CD4-positive, alpha-beta T cell treated with Interleukin-6 at 100 ng/mL for 8 hours (primary cell): ENCODE measurements at regions not wholly inside any gene's neighbourhood (a gene's known extent, or its start where the extent isn't known, plus 50 kb on each side); places are given as distances from the start of the nearest gene placed in this dataset.
"Not testable (repeated sequence)": the region's sequence is repeated elsewhere in the genome, so short reads cannot be mapped to it uniquely, and the experiment has no call there.

Source experiments
- DNase-seq: peaks from one replicate; pipeline ENCODE4 v3.0.0-alpha.2; 2020; ENCODE audit warnings: mixed read lengths, low spot score

DNA sequence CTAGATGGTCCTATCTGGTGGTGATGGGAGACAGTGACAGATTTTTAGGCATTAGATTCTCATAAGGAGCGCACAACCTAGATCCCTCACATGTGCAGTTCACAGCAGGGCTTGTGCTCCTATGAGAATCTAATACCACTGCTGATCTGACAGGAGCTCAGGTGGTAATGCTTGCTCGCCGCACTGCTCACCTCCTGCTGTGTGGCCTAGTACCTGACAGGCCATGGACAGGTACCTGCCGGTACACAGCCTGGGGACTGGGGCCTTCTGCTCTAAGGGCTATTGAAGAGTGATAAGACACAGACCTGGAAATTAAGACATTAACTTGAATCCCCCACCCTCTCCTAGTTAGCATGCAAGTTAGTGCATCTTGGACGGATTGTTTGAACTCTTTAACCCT is 64.4 kb downstream of the KLRB1 start:
- DNase-seq, result not testable (repeated sequence)

DNA sequence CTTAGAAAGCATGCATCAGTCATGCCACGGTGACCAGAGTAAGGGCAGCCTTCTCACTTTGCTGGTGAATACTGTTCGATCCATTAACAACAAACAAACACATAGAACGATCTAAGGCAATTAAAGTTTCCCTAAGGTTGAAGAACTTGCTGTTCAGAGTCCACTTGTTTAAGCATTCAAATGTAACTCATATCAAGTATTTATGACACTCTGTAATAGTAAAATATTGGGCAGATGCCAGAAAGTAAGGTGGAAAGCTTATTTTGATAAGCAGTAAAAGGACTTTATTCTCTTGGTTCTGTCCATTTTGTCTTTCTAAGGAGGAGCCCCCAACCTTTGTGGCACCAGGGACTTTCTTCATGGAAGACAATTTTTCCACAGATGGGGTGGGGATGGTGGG is 64.9 kb downstream of the KLRB1 start:
- not testable (repeated sequence) for DNase-seq

DNA sequence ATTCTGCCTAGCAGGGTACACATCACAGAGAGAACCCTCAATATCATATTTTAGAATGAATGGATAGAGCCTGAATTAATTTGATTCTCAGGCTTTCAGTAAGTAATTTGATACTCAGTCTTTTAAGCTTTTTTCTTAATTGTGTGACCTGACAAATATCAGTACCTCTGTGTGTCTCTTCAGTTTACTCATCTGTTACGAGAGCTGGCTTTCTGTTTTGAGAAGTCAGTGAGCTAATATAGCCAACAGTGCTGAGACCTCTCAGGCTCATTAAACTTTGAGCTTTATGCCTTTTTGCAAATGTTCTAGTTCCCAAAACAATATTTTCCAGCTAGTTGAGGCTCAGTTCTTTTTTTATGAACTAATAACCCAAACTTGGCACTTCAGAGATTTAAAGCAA is 91.8 kb downstream of the KLRB1 start:
- not testable (repeated sequence) for DNase-seq

DNA sequence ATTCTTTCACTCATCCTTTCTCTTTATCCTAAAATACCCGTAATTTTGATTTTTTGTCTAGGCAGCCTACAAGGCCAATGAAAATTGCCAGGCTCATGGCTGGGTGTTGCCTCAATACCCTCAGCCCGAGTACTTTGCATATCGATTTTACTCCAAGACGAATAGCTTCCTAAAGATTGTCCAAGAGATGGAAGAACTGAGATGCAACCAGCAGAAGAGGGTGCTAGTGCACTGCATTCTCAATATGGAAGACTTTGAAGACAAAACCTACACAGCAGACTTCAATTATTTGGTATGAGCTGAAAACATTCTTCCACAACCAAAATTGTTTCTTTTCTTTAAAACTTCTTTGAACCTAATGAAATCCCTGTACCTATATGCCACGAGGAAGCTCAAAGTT is 95.0 kb downstream of the KLRB1 start:
- DNase-seq, result not testable (repeated sequence)

DNA sequence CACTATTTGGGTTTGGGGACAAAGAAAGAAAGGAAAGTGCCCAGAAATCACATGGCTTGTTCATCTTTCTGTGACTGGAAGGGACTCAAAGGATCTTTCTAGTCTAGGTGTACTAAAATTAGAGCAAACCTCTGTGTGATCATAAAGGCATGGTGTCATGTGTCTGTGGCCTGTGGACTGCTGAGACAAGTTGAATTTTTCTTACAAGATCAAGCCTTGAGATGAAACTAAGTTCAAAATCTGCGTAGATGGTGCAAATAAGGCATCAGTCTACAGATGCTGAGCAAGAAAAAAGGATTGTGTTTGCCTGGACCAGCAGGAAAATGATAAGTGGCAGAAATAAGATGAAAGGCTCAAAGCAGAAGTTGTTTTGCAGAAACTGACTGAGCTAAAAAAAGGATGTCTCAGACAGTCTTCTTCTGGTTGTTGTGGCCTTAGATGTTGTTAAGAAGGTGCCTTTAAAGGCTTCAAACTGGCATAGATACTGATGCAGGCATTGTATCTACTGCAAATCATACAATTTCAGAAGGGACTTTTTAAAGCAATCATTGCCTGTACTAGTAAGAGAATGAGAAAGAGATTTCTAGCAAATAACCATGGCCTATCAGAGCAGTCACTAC is 97.2 kb downstream of the KLRB1 start:
- not testable (repeated sequence) for DNase-seq

DNA sequence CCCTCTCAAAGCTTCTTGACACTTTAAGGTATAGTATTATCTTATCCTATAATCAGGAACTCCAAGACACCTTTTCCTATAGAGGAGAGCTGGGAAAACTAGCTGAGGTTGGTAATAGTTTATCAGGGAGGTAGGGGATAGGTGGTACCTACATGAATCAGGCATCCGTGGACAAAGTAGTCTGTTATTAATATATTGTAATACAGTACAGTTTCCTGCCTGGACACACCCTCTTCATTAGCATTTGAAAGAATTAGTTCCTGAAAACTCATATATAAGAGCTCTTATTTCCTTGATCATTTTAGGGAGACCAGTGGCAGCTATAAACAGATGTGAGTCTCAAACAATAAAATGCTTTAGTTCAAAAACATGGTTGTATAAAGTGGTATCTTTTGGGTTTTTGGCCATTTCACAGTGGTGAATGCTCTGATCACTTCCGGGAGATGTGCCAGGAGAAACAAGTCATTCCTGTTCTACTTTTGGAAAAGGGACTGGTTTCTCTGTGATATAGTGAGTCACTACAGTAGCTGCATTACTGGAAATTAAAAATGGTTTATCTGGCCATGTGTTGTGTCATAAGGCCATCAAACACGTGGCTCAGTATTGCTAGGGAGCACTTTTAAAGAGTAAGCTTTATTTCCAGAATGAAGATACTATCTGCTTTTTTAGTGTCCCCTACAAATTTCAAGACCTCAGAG is 98.1 kb downstream of the KLRB1 start:
- DNase-seq, result no peak

DNA sequence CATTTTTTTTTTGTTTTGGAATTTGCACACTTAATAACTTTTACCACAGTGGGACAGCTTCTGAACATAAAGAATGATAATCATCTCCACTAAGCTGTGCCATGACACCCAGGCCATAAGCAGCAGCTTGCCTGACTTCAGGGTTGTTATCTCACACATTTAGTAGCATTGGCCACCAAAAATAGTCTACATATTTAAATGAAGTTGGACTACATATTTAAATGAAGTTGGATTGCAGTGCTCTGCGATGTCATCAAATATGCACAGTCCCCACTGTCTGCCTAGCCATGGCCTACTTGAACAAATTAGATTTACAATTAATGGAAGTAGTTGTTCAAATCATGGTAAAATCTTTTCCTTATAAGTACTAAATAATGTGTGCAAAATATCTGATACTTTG is 101.0 kb downstream of the KLRB1 start:
- no peak for DNase-seq

DNA sequence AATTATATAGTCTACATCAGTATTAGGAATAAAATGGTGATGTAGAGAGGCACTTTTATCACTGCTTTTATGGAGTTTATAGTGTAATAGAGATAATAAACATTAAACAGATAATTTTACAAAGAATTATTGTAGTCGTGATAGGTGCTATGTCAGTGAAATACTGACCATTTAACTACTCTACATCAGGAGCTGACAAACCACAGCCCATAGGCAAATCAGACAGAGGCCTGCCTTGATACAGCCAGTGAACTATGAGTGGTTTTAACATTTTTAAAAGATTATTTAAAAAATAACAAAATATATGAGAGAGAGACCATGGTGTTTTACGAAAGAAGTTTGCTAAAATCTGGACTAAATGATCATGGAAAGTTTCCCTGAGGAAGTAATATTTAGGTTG is 104.3 kb downstream of the KLRB1 start:
- not testable (repeated sequence) for DNase-seq

DNA sequence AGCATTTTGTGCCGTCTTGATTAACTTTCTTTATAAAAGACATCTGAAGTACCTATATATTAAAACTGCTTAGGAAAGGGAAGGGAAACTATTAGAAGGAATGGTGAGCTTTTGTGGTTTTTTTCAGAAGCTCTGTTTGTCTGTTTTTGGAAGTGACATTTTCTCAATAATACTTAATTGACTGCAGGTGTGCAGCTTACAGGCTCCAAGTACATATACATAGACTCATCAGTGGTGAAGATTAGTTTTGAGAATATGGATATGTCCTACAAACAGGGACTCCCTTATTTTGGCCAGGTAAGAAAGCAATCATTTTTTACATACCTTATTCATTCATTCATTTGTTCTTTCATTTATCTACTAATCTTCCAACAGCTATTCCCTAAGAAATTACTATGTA is 104.9 kb downstream of the KLRB1 start:
- not testable (repeated sequence) for DNase-seq

DNA sequence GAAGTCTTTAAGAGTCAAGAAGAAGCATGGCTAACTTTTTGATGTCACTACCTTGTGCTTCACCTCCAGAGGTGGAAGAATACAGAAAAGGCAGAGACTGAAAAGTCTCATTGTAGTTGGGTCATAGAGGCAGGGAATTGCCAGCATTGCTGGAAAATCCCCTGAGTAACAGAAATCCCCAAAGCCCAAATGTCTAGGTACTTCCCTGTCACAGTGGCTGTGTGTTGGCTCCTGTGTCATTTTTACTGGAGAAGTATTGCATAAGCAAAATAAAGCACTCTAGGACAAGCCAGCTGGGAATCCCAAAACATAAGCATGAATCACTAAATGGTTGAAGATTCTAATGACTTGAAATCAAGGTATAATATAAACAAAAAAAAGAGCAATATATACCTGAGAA is 114.4 kb downstream of the KLRB1 start:
- DNase-seq, result not testable (repeated sequence)

DNA sequence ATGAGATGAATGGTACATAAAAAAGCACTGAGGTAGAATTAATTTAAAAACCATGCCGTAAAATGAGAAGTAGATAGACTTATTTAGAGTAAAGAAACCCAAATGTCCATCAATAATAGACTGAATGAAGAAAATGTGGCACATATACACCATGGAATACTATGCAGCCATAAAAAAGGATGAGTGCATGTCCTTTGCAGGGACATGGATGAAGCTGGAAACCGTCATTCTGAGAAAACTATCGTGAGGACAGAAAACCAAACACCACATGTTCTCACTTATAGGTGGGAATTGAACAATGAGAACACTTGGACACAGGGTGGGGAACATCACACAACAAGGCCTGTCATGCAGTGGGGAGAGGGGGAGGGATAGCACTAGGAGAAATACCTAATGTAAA is 126.4 kb downstream of the KLRB1 start:
- DNase-seq, result not testable (repeated sequence)

DNA sequence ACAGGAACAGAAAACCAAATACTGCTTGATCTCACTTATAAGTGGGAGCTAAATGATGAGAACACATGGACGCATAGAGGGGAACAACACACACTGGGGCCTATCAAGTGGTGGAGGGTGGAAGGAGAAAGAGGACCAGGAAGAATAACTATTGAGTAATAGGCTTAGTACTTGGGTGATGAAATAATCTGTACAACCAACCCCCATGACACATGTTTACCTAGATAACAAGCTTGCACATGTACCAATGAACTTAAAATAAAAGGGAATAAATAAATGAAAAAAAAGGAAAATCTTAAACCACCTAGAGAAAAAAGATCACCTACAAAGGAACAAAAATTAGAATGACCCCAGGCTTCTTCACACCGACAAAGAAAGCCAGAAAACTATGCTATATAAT is 133.5 kb downstream of the KLRB1 start:
- not testable (repeated sequence) for DNase-seq

DNA sequence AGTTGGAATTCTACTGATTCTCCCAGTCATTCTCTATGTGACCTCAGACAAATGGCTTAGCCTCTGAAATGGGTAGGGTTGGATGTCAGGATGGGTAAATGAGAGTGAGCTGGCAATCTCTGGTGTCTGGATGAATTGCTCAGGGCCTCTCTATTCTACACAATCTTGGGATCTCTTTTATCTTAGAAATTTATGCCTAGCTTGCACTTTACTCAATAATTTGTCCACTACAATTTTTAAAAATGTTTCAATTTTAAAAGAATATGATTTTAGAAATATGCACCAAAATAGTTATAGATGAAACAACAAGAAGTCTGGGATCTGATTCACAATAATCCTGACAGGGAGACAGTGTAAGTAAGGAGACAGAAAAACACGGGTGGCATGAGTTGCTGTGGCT is 134.1 kb downstream of the KLRB1 start:
- DNase-seq, result not testable (repeated sequence)

DNA sequence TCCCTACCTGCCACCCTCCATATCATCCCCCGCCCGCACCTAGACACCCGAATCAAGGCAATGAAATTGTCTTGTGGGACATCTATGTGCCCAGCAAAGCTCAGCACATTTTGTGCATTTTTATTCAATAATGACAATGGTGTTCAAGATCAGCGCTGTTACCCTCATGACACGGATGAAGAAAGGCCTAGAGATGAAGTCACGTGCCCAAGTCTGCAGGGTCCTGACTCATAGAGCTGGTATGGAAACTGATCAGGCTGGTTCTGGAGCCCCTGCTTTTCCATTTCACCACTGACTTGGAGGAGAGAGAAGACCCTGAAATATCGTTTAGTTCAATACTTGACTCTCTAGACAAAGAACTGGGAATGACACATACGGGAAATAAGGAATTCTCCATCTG is 136.2 kb downstream of the KLRB1 start:
- not testable (repeated sequence) for DNase-seq

DNA sequence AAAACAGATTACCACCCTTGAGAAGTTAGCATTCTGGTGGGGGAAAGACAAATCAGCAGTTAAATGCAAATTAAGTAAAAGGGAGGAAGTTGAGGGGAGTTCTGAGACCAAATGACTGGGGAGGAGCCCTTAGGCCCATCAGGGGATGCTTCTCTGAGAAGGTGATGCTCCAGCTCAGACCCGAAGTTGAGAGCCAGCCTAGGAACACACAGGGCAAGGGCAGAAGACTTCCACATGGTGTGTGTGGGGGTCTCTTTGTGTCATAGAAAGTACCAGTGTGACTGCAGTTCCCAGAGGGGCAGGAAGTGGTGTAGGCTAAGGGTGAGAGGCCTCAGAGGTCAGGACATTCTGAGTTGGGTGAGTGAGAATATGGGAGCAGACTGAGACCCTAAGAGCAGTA is 137.3 kb downstream of the KLRB1 start:
- not testable (repeated sequence) for DNase-seq

DNA sequence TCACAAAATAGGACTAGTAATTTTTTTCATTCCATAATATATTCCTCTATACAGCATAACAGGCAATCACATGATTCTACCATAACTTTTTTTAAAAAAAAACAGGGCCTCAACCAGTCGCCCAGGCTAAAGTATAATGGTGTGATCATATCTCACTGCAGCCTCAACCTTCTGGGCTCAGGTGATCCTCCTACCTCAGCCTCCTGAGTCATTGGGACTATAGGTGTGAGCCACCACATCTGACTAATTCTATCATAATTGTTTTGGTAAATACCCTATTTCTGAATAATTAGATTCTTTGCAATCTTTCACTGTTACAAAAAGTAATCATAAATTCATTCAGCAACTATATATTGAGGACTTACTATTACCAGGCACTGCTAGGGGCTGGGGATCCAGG is 137.8 kb downstream of the KLRB1 start:
- not testable (repeated sequence) for DNase-seq

DNA sequence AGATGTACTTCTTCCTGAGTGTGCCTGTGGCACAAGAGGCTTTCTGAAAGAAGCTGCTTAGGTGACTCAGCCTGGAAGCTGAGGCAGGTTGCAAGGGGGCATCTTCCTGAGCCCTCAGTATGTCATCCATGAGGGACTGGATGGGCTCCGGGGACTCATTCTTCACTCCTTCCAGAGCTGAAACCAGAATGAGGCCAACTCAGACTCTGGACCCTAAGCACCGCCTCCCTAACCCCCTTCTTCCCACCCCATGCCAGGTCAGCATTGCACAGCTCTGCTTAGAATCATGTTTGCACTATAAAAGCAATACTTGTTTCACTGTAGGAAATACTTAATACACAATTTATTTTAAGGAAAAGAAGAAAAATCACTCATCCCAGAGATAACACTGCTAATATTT is 138.3 kb downstream of the KLRB1 start:
- DNase-seq, result not testable (repeated sequence)

DNA sequence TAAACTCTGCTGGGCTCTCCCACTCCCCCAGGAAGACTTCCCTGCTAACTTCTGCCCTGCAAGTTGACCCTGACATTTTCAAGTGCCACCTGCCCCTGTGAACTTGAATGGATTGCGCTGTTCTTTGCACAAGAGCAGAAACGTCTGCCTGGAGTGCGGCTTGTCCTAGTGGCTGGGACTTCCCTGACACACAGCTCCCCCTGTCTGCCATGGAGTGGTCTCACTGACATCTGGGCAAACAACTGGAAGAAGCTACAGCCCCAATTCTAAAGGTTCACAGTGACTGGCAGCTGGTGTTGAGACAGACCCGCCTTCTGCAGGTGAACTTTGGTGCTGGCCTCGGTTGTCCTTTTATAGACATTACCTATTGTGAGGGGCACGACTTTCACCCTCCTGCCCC is 138.7 kb downstream of the KLRB1 start:
- peak; percentile 39 for DNase-seq

DNA sequence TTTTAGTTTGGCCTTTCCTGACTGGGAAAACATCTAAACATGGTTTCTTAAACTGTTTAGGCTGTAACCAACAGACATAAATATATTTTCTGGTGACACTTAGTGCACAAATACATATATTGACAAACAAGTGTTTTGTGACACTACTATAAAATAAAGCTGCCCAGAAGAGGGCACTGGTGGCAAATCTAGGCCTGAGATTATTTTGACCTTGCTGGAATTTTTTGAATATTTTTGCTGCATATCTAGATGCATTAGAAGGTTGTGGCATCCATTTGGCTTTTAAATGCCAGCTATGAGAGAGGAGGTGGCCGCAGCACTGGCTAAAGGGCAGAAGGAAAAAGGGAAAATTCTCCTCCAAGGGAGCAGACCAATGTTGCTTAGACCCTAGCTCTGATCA is 139.6 kb downstream of the KLRB1 start:
- DNase-seq, result not testable (repeated sequence)

DNA sequence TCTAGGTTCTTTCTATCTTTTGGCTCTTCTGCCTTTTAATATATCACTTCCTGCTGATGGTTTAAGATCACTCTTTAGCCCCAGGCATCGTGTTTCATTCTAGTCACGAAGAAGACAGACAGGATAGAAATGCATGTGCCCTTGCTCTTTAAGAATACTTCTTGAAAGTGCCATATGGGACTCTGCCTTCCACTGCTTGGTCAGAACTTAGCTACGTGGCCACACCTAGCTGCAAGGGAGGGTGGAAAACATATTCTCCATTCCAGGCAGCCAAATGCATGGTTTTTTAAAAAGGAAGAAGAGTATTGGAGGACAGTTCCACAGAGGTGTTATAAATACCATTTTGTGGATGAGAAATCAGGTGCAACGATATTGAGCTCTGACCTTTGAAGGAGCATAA is 143.3 kb downstream of the KLRB1 start:
- DNase-seq, result no peak

DNA sequence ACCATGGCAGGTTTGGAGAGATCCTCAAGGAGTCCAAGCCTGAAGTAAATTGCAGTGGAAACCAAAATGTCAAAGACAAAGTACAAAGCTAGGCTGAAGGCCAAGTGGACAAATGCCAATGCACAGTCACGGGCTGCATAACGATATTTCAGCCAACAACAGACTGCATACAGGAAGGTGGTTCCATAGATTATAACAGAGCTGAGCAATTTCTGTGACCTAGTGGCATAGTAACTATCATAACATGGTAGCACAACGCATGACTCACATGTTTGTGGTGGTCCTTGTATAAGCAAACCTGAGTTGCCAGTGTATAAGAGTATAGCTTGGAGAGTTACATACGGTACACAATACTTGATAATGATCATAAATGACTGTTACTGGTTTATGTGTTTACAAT is 152.2 kb downstream of the KLRB1 start:
- DNase-seq, result not testable (repeated sequence)

DNA sequence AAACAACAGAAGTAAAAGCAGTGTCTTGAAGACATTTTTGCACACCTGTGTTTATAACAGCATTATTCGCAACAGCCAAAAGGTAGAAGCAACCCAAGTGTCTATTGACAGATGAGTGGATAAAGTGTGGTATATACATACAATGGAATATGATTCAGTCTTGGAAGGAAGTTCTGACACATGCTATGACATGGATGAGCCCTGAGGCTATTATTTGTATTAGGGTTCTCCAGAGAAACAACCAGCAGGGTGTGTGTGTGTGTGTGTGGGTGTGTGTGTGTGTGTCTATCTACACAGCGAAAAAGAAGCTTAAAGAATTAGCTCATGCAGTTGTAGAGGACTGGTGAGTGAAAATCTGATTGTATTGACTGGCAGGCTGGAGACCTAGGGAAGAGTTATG is 153.7 kb downstream of the KLRB1 start:
- DNase-seq, result not testable (repeated sequence)

DNA sequence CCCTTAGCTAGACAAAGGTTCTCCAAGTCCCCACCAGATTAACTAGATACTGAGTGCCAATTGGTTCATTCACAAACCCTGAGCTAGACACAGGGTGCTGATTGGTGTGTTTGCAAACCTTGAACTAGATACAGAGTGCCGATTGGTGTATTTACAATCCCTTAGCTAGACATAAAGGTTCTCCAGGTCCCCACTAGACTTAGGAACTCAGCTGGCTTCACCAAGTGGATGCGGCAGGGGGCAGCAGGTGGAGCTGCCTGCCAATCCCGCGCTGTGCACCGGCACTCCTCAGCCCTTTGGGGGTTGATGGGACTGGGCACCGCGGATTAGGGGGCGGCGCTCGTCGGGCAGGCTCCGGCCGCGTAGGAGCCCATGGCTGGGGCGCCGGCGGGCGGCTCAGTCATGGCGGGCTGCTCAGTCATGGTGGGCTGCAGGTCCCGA is 157.6 kb downstream of the KLRB1 start:
- DNase-seq, result not testable (repeated sequence)

DNA sequence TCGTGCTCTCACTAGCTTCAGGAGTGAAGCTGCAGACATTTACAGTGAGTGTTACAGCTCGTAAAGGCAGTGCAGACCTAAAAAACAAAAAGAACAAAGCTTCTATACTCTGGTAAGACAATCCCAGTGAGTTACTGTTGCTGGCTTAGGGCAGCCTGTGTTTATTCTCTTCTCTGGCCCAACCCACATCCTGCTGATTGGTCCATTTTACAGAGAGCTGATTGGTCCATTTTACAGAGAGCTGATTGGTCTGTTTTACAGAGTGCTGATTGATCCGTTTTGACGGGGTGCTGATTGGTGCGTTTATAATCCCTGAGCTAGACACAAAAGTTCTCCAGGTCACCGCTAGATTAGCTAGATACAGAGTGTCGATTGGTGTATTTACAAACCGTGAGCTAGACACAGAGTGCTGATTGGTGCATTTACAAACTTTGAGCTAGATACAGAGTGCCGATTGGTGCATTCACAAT is 158.0 kb downstream of the KLRB1 start:
- not testable (repeated sequence) for DNase-seq
